Upper lobe of left lung (tissue), 4 donors: ENCODE measurements at regions not wholly inside any gene's neighbourhood (a gene's known extent, or its start where the extent isn't known, plus 50 kb on each side); places are given as distances from the start of the nearest gene placed in this dataset.

Source experiments
- CTCF ChIP-seq, 6 experiments: fragments of 450-650 bp in 4 of 6; fragments of 200-600 bp in 2 of 6; sonication (generic) in 2 of 6; IDR thresholded peaks; one replicate each; pipeline ENCODE4 v1.5.1; 2016 to 2019; ENCODE audit warnings: antibody characterized with exemption in 6 of 6
- EP300 ChIP-seq, 4 donors: sonication (generic); formaldehyde crosslinking; IDR thresholded peaks; one replicate each; pipeline ENCODE4 v1.5.1; 2017; ENCODE audit warnings: antibody characterized with exemption in 4 of 4, control low read depth in 2 of 4
- POLR2A ChIP-seq, 4 donors: fragments of 450-650 bp; IDR thresholded peaks; one replicate each; pipeline ENCODE4 v1.5.1; 2016 to 2017; ENCODE audit warnings: antibody characterized with exemption in 4 of 4, mild to moderate bottlenecking in 2 of 4
- POLR2AphosphoS5 ChIP-seq, 2 donors: sonication (generic); formaldehyde crosslinking; IDR thresholded peaks; one replicate each; pipeline ENCODE4 v1.5.1; 2017; ENCODE audit warnings: antibody characterized with exemption in 2 of 2

GRCh38 chr2:76170856-76171255 lies 460.1 kb upstream of the GCFC2 start:
- TF ChIP-seq POLR2A (IDR thresholded peaks at IDR 0.05) (no peak), CTCF (IDR thresholded peaks at IDR 0.05) (no peak), EP300 (IDR thresholded peaks at IDR 0.05) (no peak), POLR2AphosphoS5 (IDR thresholded peaks at IDR 0.05) (no peak)
